HG03571 (cell line): ENCODE measurements at regions not wholly inside any gene's neighbourhood (a gene's known extent, or its start where the extent isn't known, plus 50 kb on each side); places are given as distances from the start of the nearest gene placed in this dataset.
"Not testable (repeated sequence)": the region's sequence is repeated elsewhere in the genome, so short reads cannot be mapped to it uniquely, and the experiment has no call there.

Experiments used
- ATAC-seq: cut with Tn5 transposase; IDR thresholded peaks from one replicate; pipeline ENCODE4 v1.9.1; 2021; ENCODE audit not compliant: unreplicated experiment

- no peak for ATAC-seq
Measured at GRCh38 chrX:97850911-97851310, 967.2 kb downstream of the RPA4 start.

GRCh38 chrX:97854086-97854485 lies 970.4 kb downstream of the RPA4 start:
- ATAC-seq, result no peak

DNA sequence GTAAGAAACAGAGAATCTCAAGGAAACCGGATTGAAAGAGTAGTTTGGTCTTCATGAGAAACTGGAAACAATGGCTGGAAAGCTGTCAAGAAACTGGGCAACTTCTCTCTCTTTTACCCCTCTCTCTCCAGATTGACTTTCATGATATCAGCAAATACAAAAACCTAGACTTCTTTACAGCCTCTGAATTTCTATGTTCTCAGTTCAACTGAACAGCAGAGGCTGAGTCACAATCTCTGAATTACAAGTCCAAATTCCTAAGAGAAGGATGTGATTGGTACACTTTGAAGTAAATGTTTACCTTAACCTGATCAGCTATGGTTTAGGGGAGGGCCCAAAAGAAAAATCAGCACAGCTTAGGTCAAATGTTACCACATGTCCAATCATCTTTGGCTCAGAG lies 974.9 kb downstream of the RPA4 start:
- no peak for ATAC-seq

GRCh38 chrX:97860226-97860625 lies 976.5 kb downstream of the RPA4 start:
- no peak for ATAC-seq

GRCh38 chrX:97863261-97863660 lies 979.6 kb downstream of the RPA4 start:
- ATAC-seq, result no peak

- no peak for ATAC-seq
Measured at GRCh38 chrX:97867266-97867665, 983.6 kb downstream of the RPA4 start.

GRCh38 chrX:97876697-97877407 lies 993.1 kb downstream of the RPA4 start:
- no peak for ATAC-seq

GRCh38 chrX:97882306-97882705 lies 998.6 kb downstream of the RPA4 start:
- ATAC-seq, result no peak

GRCh38 chrX:97895751-97896150 lies 1012.0 kb downstream of the RPA4 start:
- ATAC-seq, result no peak

GRCh38 chrX:97897998-97898397 lies 1014.3 kb downstream of the RPA4 start:
- no peak for ATAC-seq

- no peak for ATAC-seq
Measured at GRCh38 chrX:97898798-97899197, 1015.1 kb downstream of the RPA4 start.

DNA sequence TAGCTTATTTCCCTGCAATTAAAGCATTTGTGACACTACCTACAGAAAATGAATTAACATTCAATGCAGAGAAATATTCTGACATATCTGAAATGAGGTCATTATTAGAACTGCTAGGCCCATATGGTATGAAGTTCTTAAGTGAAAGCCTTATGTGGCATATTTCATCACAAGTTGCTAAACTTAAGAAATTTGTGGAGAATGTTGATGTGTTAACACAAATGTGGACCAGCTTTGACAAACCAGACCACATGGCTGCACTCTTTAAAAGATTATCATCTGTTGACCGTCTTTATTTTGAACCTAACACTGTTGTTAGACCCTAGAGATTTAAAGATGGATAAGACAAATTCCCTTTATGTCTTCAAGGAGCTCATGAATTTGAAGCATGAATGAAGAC lies 1024.1 kb downstream of the RPA4 start:
- no peak for ATAC-seq

- ATAC-seq, result peak; percentile 95
Measured at GRCh38 chrX:97909245-97909644, 1025.5 kb downstream of the RPA4 start.

- ATAC-seq, result not testable (repeated sequence)
Measured at GRCh38 chrX:97915390-97915789, 1031.7 kb downstream of the RPA4 start.

GRCh38 chrX:97921223-97921622 lies 1037.5 kb downstream of the RPA4 start:
- not testable (repeated sequence) for ATAC-seq

GRCh38 chrX:97931586-97931985 lies 1047.9 kb downstream of the RPA4 start:
- ATAC-seq, result no peak

DNA sequence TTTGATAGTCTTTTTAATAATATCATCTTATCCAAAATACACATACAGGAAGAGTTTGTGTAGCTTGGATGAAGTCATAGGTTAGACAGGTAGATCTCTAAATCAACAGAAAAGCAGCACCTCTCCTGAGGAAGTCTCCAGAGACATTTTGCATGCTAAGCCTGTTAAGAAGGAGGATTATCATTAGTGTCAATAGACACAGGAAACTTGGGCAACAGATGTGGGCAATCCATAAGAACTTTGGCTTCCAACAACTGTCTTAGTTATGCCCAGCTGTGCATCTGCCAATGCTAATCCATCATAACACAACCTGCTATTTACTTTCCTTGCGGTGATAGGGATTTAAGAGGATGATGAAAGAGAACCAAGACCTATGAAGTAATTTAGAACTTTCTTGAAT lies 1052.6 kb downstream of the RPA4 start:
- ATAC-seq, result no peak

GRCh38 chrX:97938706-97939105 lies 1055.0 kb downstream of the RPA4 start:
- ATAC-seq, result no peak

DNA sequence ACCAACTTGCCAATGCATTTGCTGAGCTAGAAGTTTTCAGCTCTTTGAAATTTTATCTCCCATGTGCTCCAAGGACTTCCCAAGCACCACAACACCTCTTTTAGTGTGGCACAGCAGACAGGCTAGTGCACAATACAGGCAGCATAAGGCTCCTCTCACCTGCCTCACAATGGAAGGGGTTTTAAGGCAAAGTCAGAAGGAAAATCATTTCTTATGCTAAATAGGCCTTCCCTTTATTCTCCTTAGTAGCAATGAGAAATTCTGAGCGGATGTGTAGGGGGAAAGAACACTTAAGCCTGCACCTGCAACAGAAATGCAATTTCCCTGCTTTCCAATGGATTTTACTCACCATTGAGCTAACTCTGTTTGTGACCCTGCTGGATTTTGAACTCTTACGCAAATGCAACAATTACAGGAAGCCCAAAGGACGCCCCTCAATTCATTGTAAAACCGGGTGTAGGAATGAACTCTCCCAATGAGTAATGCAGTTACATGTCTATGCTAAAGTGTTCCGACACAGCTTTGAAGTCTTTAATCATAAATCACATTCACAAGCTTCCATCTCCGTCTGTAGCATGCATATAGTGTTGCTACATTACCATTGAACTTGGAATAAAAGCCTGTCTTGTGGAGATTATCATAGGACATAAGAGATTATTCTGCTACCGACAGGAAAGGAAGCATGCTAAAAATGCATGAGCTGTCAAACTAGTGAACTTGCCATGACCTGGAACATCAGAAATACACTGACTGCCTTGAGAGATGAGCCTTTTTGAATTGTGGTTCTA lies 1084.9 kb downstream of the RPA4 start:
- ATAC-seq, result no peak

GRCh38 chrX:97984641-97985040 lies 1100.9 kb downstream of the RPA4 start:
- ATAC-seq, result no peak

GRCh38 chrX:97985096-97985495 lies 1101.4 kb downstream of the RPA4 start:
- no peak for ATAC-seq

- ATAC-seq, result no peak
Measured at GRCh38 chrX:97987979-97988378, 1104.3 kb downstream of the RPA4 start.
